HCT116 (cell line): ENCODE measurements at regions not wholly inside any gene's neighbourhood (a gene's known extent, or its start where the extent isn't known, plus 50 kb on each side); places are given as distances from the start of the nearest gene placed in this dataset.

Experiments used
- ATAC-seq: fragments of 200-7000 bp; cut with Tn5 transposase; 2 replicates; pipeline ENCODE4 v1.9.1; 2020; ENCODE audit warnings: mild to moderate bottlenecking, moderate library complexity
- BruUV-seq: library from RNA; stranded (reverse); fragments of 400-500 nt; replicated peaks from 2 replicates; lab custom pipeline; 2021; lab: Mats Ljungman, UMichigan
- CTCF ChIA-PET: fragments of 300-600 bp; sonication (Branson Sonifier 250); formaldehyde crosslinking; loops from one replicate; lab custom pipeline; 2021; ENCODE audit warnings: antibody characterized with exemption; lab: Charles Lee
- POLR2A ChIA-PET: fragments of 300-600, 350-600 bp; sonication (Branson Sonifier 250); formaldehyde crosslinking; loops from one replicate; lab custom pipeline; 2021; ENCODE audit warnings: antibody characterized with exemption; lab: Charles Lee
- RAD21 ChIA-PET, 2 experiments: fragments of 300-600 bp; sonication (Branson Sonifier 250); formaldehyde crosslinking; loops; one replicate each; lab custom pipeline; 2023; ENCODE audit warnings: low total read pairs in 2 of 2; ENCODE audit not compliant: uncharacterized antibody in 2 of 2, unreplicated experiment in 2 of 2, low non-redundant PET in 1 of 2; lab: Charles Lee
- DNase-seq: peaks from one replicate; pipeline ENCODE4 v3.0.0-alpha.2; 2010; ENCODE audit warnings: low read depth, low spot score
- H2AFZ ChIP-seq: fragments of 200-600 bp; shearing (Covaris generic), sonication (generic); 2 replicates; pipeline ENCODE4 v1.6.1; 2017; ENCODE audit warnings: low read depth, mixed run types, mixed read lengths, antibody characterized with exemption, low read length; ENCODE audit not compliant: poor library complexity, severe bottlenecking
- H3K27ac ChIP-seq: 2 replicates; pipeline ENCODE4 v1.5.1; 2012; ENCODE audit warnings: low read depth, low read length
- H3K27me3 ChIP-seq: fragments of 200-600 bp; sonication (generic); 2 replicates; pipeline ENCODE4 v1.6.1; 2016; ENCODE audit warnings: mixed run types, low read length, mixed read lengths; ENCODE audit not compliant: insufficient read depth
- H3K36me3 ChIP-seq, 2 experiments: fragments of 200-500 bp in 1 of 2; fragments of 200-600 bp in 1 of 2; sonication (Bioruptor generic) in 1 of 2; sonication (generic) in 1 of 2; 2 replicates each; pipeline versions ENCODE4 v1.5.1 to v1.6.1; 2014 to 2016; ENCODE audit warnings: low read length in 2 of 2, inconsistent platforms in 1 of 2, mixed read lengths in 1 of 2, mixed run types in 1 of 2; ENCODE audit not compliant: insufficient read depth in 2 of 2, control insufficient read depth in 1 of 2
- H3K4me1 ChIP-seq, 2 experiments: fragments of 200-600 bp in 1 of 2; sonication (generic) in 1 of 2; 2 replicates each; pipeline versions ENCODE4 v1.5.1 to v1.6.1; 2012 to 2017; ENCODE audit warnings: low read length in 2 of 2, inconsistent platforms in 1 of 2, mild to moderate bottlenecking in 1 of 2, mixed read lengths in 1 of 2, mixed run types in 1 of 2, moderate library complexity in 1 of 2; ENCODE audit not compliant: insufficient read depth in 2 of 2, control insufficient read depth in 1 of 2
- H3K4me2 ChIP-seq: fragments of 200-600 bp; sonication (generic); 2 replicates; pipeline ENCODE4 v1.6.1; 2017; ENCODE audit warnings: mixed run types, low read length, mixed read lengths
- H3K4me3 ChIP-seq, 2 experiments: fragments of 200-600 bp in 1 of 2; sonication (generic) in 1 of 2; replicated peaks in 1 of 2; 2 replicates each; pipeline ENCODE4 v1.5.1; 2011 to 2016; ENCODE audit warnings: low read length in 2 of 2, control low read depth in 1 of 2, low read depth in 1 of 2, mild to moderate bottlenecking in 1 of 2, mixed read lengths in 1 of 2, mixed run types in 1 of 2
- H3K79me2 ChIP-seq: fragments of 200-600 bp; sonication (generic); 2 replicates; pipeline ENCODE4 v1.6.1; 2017; ENCODE audit warnings: mild to moderate bottlenecking, mixed run types, low read length, moderate library complexity, mixed read lengths; ENCODE audit not compliant: insufficient read depth
- H3K9ac ChIP-seq: fragments of 200-600 bp; sonication (generic); 2 replicates; pipeline ENCODE4 v1.6.1; 2016; ENCODE audit warnings: low read length, mixed read lengths
- H3K9me2 ChIP-seq: fragments of 200-600 bp; sonication (generic), shearing (Covaris generic); 2 replicates; pipeline ENCODE4 v1.6.1; 2017; ENCODE audit warnings: mixed run types, mild to moderate bottlenecking, moderate library complexity; ENCODE audit not compliant: insufficient read depth
- H3K9me3 ChIP-seq, 2 experiments: fragments of 200-500 bp in 1 of 2; fragments of 200-600 bp in 1 of 2; sonication (Bioruptor generic) in 1 of 2; sonication (generic) in 1 of 2; 2 replicates each; pipeline ENCODE4 v1.6.1; 2014 to 2017; ENCODE audit warnings: low read length in 2 of 2, mixed read lengths in 2 of 2, inconsistent platforms in 1 of 2, low read depth in 1 of 2, mild to moderate bottlenecking in 1 of 2, mixed run types in 1 of 2, moderate library complexity in 1 of 2; ENCODE audit not compliant: control insufficient read depth in 1 of 2, insufficient read depth in 1 of 2
- H4K20me1 ChIP-seq: fragments of 200-600 bp; sonication (generic), shearing (Covaris generic); 2 replicates; pipeline ENCODE4 v1.6.1; 2017; ENCODE audit warnings: mixed run types, mild to moderate bottlenecking, moderate library complexity; ENCODE audit not compliant: insufficient read depth
- CBX3 ChIP-seq: IDR thresholded peaks from 2 replicates; pipeline ENCODE4 v1.6.1; 2012; ENCODE audit warnings: low read depth
- EGR1 ChIP-seq: IDR thresholded peaks from 2 replicates; pipeline ENCODE4 v1.6.1; 2012; ENCODE audit warnings: low read depth
- ELF1 ChIP-seq: IDR thresholded peaks from 2 replicates; pipeline ENCODE4 v1.6.1; 2012; ENCODE audit warnings: low read depth, borderline replicate concordance
- EZH2phosphoT487 ChIP-seq: fragments of 200-600 bp; IDR thresholded peaks from 2 replicates; pipeline ENCODE4 v1.6.1; 2018; ENCODE audit warnings: antibody characterized with exemption, borderline replicate concordance
- JUND ChIP-seq: IDR thresholded peaks from 2 replicates; pipeline ENCODE4 v1.6.1; 2012
- MAX ChIP-seq: IDR thresholded peaks from 2 replicates; pipeline ENCODE4 v1.6.1; 2012
- POLR2A ChIP-seq: IDR thresholded peaks from 2 replicates; pipeline ENCODE4 v1.7.0; 2011; ENCODE audit warnings: borderline replicate concordance; ENCODE audit not compliant: insufficient read depth, insufficient read length; ENCODE audit errors: extremely low read depth
- POLR2AphosphoS5 ChIP-seq: IDR thresholded peaks from 2 replicates; pipeline ENCODE4 v1.6.1; 2011; ENCODE audit warnings: mild to moderate bottlenecking, low read depth, low read length, moderate library complexity
- SIN3A ChIP-seq: IDR thresholded peaks from 2 replicates; pipeline ENCODE4 v1.6.1; 2012; ENCODE audit warnings: low read depth
- SP1 ChIP-seq: IDR thresholded peaks from 2 replicates; pipeline ENCODE4 v1.6.1; 2012; ENCODE audit warnings: low read depth
- SRF ChIP-seq: IDR thresholded peaks from 2 replicates; pipeline ENCODE4 v1.6.1; 2012; ENCODE audit warnings: low read depth
- ZFX ChIP-seq: fragments of 450-650 bp; IDR thresholded peaks from 2 replicates; pipeline ENCODE4 v1.6.1; 2017
- ZNF274 ChIP-seq: fragments of 200-500 bp; sonication (Bioruptor generic); IDR thresholded peaks from 2 replicates; pipeline ENCODE4 v1.6.1; 2014; ENCODE audit warnings: mild to moderate bottlenecking, low read depth, low read length, inconsistent platforms
- intact Hi-C: fragments of 100-400 bp; cut with micrococcal nuclease; formaldehyde crosslinking; loops from 2 replicates; pipeline ENCODE4 v1.10.0; 2022
- TF ChIP-seq, protein P1 (sequence below): IDR thresholded peaks from 2 replicates; pipeline ENCODE4 v1.6.1; 2011; ENCODE audit warnings: mild to moderate bottlenecking, low read length, moderate library complexity; ENCODE audit not compliant: insufficient replicate concordance; ENCODE audit errors: extremely low read depth

GRCh38 chr16:60914334-60914733, 1121.9 kb downstream of the CDH8 start:
- CTCF ChIA-PET: no interaction called here
- DNase-seq: no peak

More at GRCh38 chr16:60914334-60914733, 1121.9 kb downstream of the CDH8 start:
- Histone ChIP-seq H3K9me2 (no peaks in the 10 kb centered on the region), H2AFZ (no peak overlapping the region), H3K9me3 (peaks cover 14% of the 10 kb centered on the region in 2 experiments; a peak in 3 of 4 replicates), H3K79me2 (no peaks in the 10 kb centered on the region), H4K20me1 (no peaks in the 10 kb centered on the region), H3K36me3 (no peaks in the 10 kb centered on the region), H3K9ac (no peak overlapping the region)
- POLR2A ChIA-PET: no interaction called here
- TF ChIP-seq EGR1 (no peak), MAX (no peak), ZFX (no peak), EZH2phosphoT487 (no peak), ELF1 (no peak), CBX3 (no peak), POLR2A (no peak), JUND (no peak), SP1 (no peak), ZNF274 (no peak), POLR2AphosphoS5 (no peak), SIN3A (no peak), SRF (no peak)
- TF ChIP-seq, protein P1, sequence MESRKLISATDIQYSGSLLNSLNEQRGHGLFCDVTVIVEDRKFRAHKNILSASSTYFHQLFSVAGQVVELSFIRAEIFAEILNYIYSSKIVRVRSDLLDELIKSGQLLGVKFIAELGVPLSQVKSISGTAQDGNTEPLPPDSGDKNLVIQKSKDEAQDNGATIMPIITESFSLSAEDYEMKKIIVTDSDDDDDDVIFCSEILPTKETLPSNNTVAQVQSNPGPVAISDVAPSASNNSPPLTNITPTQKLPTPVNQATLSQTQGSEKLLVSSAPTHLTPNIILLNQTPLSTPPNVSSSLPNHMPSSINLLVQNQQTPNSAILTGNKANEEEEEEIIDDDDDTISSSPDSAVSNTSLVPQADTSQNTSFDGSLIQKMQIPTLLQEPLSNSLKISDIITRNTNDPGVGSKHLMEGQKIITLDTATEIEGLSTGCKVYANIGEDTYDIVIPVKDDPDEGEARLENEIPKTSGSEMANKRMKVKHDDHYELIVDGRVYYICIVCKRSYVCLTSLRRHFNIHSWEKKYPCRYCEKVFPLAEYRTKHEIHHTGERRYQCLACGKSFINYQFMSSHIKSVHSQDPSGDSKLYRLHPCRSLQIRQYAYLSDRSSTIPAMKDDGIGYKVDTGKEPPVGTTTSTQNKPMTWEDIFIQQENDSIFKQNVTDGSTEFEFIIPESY: no peak
- TF ChIP-seq, all 23 proteins: peak for 0
- intact Hi-C loops: no loop called here
- RAD21 ChIA-PET: no interaction called here
- no TSS peak for BruUV-seq
- Histone ChIP-seq H3K27ac (no peak overlapping the region), H3K27me3 (no peaks in the 10 kb centered on the region), H3K4me2 (no peak overlapping the region), H3K4me1 (no peaks in the 10 kb centered on the region), H3K4me3 (no peak overlapping the region)
- ATAC-seq: no peak
